EH (cell line): ENCODE measurements at regions not wholly inside any gene's neighbourhood (a gene's known extent, or its start where the extent isn't known, plus 50 kb on each side); places are given as distances from the start of the nearest gene placed in this dataset.

Source experiments
- DNase-seq: peaks from one replicate; pipeline ENCODE4 v3.0.0-alpha.2; 2015; ENCODE audit warnings: low read depth

GRCh38 chr5:3143382-3143781, 391.9 kb upstream of the IRX2 start:
- DNase-seq: no peak

- no peak for DNase-seq
Observed at GRCh38 chr5:3142261-3143027, 391.0 kb upstream of the IRX2 start.

GRCh38 chr5:3140117-3140516, 388.6 kb upstream of the IRX2 start:
- no peak for DNase-seq

- DNase-seq: no peak
Observed at GRCh38 chr5:3139499-3139931, 388.0 kb upstream of the IRX2 start.

GRCh38 chr5:3131161-3131560, 379.7 kb upstream of the IRX2 start:
- no peak for DNase-seq

- no peak for DNase-seq
Observed at GRCh38 chr5:3129252-3129651, 377.8 kb upstream of the IRX2 start.

GRCh38 chr5:3127423-3127911, 376.0 kb upstream of the IRX2 start:
- no peak for DNase-seq

GRCh38 chr5:3126639-3127038, 375.2 kb upstream of the IRX2 start:
- no peak for DNase-seq

- no peak for DNase-seq
Observed at GRCh38 chr5:3124410-3124809, 372.9 kb upstream of the IRX2 start.

- no peak for DNase-seq
Observed at GRCh38 chr5:3123763-3124157, 372.3 kb upstream of the IRX2 start.

GRCh38 chr5:3122985-3123762, 371.7 kb upstream of the IRX2 start:
- DNase-seq: no peak

- no peak for DNase-seq
Observed at GRCh38 chr5:3122216-3122615, 370.7 kb upstream of the IRX2 start.

GRCh38 chr5:3121813-3122212, 370.3 kb upstream of the IRX2 start:
- no peak for DNase-seq

GRCh38 chr5:3120028-3120427, 368.6 kb upstream of the IRX2 start:
- no peak for DNase-seq

- no peak for DNase-seq
Observed at GRCh38 chr5:3119435-3119834, 368.0 kb upstream of the IRX2 start.

- no peak for DNase-seq
Observed at GRCh38 chr5:3118340-3118739, 366.9 kb upstream of the IRX2 start.

GRCh38 chr5:3116366-3116765, 364.9 kb upstream of the IRX2 start:
- DNase-seq: no peak

GRCh38 chr5:3114467-3114866, 363.0 kb upstream of the IRX2 start:
- no peak for DNase-seq

- no peak for DNase-seq
Observed at GRCh38 chr5:3110371-3110770, 358.9 kb upstream of the IRX2 start.

GRCh38 chr5:3107156-3107611, 355.7 kb upstream of the IRX2 start:
- DNase-seq: no peak

- DNase-seq: no peak
Observed at GRCh38 chr5:3105581-3105980, 354.1 kb upstream of the IRX2 start.

- no peak for DNase-seq
Observed at GRCh38 chr5:3105172-3105571, 353.7 kb upstream of the IRX2 start.

- DNase-seq: no peak
Observed at GRCh38 chr5:3104429-3105060, 353.1 kb upstream of the IRX2 start.
